GM20431 (cell line): ENCODE measurements at regions not wholly inside any gene's neighbourhood (a gene's known extent, or its start where the extent isn't known, plus 50 kb on each side); places are given as distances from the start of the nearest gene placed in this dataset.

ENCODE experiments used
- in situ Hi-C: fragments of 300-500 bp; cut with MseI, MboI; formaldehyde crosslinking; loops from one replicate; pipeline ENCODE4 v1.15.0; 2020; ENCODE audit warnings: low sequenced_read_pairs; ENCODE audit not compliant: unreplicated experiment

- in situ Hi-C loops, result loop anchor here (25.0 kb wide), 1 partner anchor 363 kb away; no protein-coding TSS in a partner anchor
These were observed 91.0 kb upstream of the SLC6A11 start for GRCh38 chr3:10725067-10725466.

DNA sequence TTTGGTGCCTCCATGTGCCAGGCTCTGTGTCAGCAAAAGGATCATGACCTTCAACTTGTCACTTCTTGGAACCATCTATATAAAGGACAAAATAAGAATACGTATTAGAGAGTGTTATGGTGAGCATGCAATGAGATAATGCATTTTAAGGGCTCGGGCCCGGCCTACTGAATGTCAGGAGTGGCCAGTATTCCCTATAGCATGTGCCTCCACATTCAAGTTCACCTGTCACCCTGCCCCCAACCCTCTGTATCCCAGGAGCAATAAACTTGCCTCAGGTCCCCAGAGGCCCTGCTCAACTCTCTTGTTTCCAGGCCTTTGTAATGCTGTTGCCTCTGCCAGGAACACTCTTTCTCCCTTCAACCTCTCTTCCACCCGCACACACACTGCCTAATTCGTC lies 90.2 kb upstream of the SLC6A11 start:
- in situ Hi-C loops, result loop anchor here (25.0 kb wide), 1 partner anchor 364 kb away; no protein-coding TSS in a partner anchor

DNA sequence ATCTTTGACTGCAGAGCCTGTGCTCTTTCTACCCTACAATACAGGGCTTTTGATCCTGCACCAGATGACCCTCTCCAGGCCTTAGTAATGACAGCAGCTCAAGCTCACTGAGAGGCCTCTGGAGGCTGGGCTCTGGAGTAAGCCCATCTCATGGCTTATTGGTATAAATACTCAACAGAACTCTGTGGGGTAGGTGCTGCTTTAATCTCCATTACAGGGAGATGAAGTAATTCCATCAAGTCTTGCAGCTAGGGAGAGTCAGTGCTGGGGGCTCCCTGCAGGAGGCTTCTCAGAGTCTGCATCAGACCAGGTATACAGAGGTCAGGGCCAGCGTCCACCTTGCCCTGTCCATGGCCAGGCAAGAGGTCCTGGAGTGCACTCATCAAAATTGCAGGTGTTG lies 89.2 kb upstream of the SLC6A11 start:
- in situ Hi-C loops, result loop anchor here (25.0 kb wide), 1 partner anchor 364 kb away; no protein-coding TSS in a partner anchor

DNA sequence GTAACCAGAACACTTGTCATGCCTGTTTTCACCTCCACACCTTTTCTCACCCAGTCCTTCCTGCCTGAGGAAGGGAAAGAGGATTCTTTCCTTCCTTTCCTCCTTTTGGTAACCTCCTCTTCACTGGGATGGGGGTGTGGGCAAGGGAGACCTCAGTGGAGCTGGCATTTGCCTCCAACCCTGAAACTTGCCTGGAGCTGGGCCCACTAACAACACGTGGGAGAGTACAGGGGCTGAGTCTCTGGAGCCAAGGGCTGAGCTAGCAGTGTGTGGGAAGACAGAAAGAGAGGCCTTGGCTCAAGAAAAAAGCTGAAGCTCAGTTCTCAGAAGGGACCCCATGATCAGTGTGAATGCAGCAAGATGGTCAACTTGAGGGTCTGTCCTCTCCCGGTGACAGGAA lies 86.6 kb upstream of the SLC6A11 start:
- in situ Hi-C loops, result loop anchor here (25.0 kb wide), 1 partner anchor 367 kb away; no protein-coding TSS in a partner anchor

GRCh38 chr3:10732292-10732691 lies 83.7 kb upstream of the SLC6A11 start:
- in situ Hi-C loops, result loop anchor here (25.0 kb wide), 1 partner anchor 370 kb away; no protein-coding TSS in a partner anchor

DNA sequence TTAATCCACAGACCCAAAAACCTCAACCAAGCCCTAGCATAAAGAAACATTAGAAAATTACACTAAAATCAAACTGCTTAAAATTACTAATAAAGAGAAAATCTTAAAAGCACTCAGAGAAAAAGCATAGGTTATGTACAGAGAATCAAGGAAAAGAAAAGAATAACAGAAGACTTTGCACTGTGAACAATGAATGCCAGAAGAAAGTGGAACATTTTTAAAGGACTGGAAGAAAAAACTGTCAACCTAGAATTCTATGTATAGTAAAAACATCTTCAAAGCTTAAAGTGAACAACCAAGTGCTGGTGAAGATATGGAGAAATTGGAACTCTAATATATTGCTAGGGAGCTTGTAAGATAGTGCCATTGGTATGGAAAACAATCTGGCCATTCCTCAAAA lies 82.7 kb upstream of the SLC6A11 start:
- in situ Hi-C loops, result loop anchor here (25.0 kb wide), 1 partner anchor 371 kb away; no protein-coding TSS in a partner anchor

GRCh38 chr3:10736444-10736843 lies 79.6 kb upstream of the SLC6A11 start:
- in situ Hi-C loops, result loop anchor here (25.0 kb wide), 1 partner anchor 374 kb away; no protein-coding TSS in a partner anchor

DNA sequence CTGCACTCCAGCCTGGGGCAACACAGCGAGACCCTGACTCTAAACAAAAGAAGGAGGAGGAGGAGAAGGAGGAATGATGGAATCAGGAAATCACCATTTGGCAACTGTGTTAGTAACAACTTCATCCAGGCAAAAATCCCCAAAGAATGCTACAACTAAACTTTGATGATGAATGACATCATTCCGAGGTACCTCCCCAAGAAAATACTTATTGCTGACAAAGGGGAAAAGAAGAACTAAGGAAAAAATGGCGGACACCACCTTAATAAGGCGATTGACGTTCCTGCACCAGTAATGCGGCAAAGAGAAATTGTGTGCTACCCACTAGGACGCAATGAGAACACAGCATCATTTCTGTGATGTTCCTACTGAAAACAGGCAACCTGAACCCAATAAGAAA lies 78.2 kb upstream of the SLC6A11 start:
- in situ Hi-C loops, result loop anchor here (25.0 kb wide), 1 partner anchor 375 kb away; no protein-coding TSS in a partner anchor

- in situ Hi-C loops, result loop anchor here (25.0 kb wide), 1 partner anchor 377 kb away; no protein-coding TSS in a partner anchor
These were observed 77.2 kb upstream of the SLC6A11 start for GRCh38 chr3:10738688-10739372.

- in situ Hi-C loops, result loop anchor here (25.0 kb wide), 1 partner anchor 379 kb away; no protein-coding TSS in a partner anchor
These were observed 75.1 kb upstream of the SLC6A11 start for GRCh38 chr3:10740954-10741353.

GRCh38 chr3:10741891-10742671 lies 73.9 kb upstream of the SLC6A11 start:
- in situ Hi-C loops, result loop anchor here (25.0 kb wide), 1 partner anchor 380 kb away; no protein-coding TSS in a partner anchor

- in situ Hi-C loops, result loop anchor here (25.0 kb wide), 1 partner anchor 381 kb away; no protein-coding TSS in a partner anchor
These were observed 72.5 kb upstream of the SLC6A11 start for GRCh38 chr3:10743366-10744097.

DNA sequence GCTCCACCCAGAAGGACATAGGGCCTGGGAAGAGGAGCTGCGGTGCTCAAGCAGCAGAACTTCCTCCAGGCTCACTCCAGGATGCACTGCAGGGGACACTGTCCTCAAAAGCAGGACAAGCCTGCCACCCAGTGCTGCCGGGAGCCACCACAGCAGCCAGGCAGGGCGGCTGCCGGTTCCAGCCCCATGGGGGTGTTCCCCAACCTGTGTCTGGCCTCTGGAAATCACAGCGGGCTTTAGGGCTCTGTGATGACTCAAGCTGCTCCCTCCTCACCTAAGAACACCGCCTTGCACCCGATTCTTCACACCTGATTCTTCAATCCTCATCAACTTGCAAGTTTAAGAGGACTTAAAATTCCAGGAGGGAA lies 71.9 kb upstream of the SLC6A11 start:
- in situ Hi-C loops, result loop anchor here (25.0 kb wide), 1 partner anchor 382 kb away; no protein-coding TSS in a partner anchor

GRCh38 chr3:10745392-10745791 lies 70.6 kb upstream of the SLC6A11 start:
- in situ Hi-C loops, result loop anchor here (25.0 kb wide), 1 partner anchor 383 kb away; no protein-coding TSS in a partner anchor

DNA sequence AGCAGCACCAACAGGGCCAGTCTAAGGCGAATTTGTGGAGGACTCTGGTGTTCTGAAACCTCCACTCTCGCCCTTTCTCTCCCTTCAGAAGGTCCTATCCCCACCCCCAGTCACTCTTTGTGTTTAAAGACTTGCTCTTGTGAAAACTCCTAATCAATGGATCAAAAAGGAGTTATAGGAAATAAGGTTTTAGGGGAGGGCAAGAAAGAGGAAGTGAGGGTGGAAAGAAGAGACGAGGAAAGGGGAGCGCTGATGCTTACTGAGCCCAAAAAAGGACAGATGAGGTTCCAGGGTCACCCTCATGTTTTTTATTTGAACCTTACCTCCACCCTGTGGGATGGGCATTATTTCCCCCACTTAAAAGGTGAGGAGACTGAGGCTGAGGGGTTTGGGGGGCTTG lies 70.0 kb upstream of the SLC6A11 start:
- in situ Hi-C loops, result loop anchor here (25.0 kb wide), 1 partner anchor 384 kb away; no protein-coding TSS in a partner anchor

GRCh38 chr3:10746684-10747083 lies 69.3 kb upstream of the SLC6A11 start:
- in situ Hi-C loops, result loop anchor here (25.0 kb wide), 1 partner anchor 384 kb away; no protein-coding TSS in a partner anchor

DNA sequence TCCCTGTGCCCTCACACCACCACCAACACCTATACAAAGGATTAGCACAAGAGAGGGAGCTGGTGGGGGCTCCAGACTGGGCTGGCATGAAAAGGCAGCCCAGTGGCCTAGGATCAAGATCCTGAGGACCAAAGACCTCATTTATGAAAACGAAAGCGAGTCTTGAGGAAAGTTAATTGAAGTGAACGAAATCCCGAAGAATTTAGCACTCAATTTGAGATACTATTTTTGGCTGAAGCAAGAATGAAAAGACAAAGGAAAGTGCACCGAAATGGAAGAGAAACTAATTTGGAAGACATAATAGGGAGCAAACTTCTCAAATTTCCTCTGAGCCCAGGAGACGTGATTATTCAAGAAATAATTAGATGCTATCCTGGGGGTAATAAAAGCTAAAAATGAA lies 68.7 kb upstream of the SLC6A11 start:
- in situ Hi-C loops, result loop anchor here (25.0 kb wide), 1 partner anchor 385 kb away; no protein-coding TSS in a partner anchor

DNA sequence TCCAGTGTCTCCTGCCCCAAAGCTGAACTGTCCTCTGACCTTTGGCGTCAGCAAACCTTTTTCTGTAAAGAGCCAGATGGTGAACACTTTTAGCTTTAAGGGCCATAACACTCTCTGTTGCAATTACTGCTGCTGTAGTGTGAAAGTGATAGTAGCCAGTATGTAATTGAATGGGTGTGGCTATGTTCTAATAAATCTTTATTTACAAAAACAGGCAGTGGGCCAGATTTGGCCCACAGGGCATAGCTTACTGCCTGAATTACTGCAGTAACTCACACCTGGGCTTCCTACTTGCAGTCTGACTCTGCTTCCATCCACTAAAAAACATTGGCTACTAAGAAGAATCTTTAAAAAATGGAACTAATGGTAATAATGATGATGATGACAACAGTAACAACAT lies 68.0 kb upstream of the SLC6A11 start:
- in situ Hi-C loops, result loop anchor here (25.0 kb wide), 1 partner anchor 386 kb away; no protein-coding TSS in a partner anchor

GRCh38 chr3:10753964-10754363 lies 62.1 kb upstream of the SLC6A11 start:
- in situ Hi-C loops, result no loop called here

GRCh38 chr3:10756546-10756945 lies 59.5 kb upstream of the SLC6A11 start:
- in situ Hi-C loops, result no loop called here
